Activated CD4-positive, CD25-positive, alpha-beta regulatory T cell treated with anti-CD3 and anti-CD28 coated beads, Interleukin-2, amount 50 U/mL, for 16 hours (primary cell): ENCODE measurements at regions not wholly inside any gene's neighbourhood (a gene's known extent, or its start where the extent isn't known, plus 50 kb on each side); places are given as distances from the start of the nearest gene placed in this dataset.
"Not testable (repeated sequence)": the region's sequence is repeated elsewhere in the genome, so short reads cannot be mapped to it uniquely, and the experiment has no call there.

Source experiments
- DNase-seq: peaks from one replicate; pipeline ENCODE4 v3.0.0-alpha.2; 2020; ENCODE audit warnings: low read depth, low spot score

DNA sequence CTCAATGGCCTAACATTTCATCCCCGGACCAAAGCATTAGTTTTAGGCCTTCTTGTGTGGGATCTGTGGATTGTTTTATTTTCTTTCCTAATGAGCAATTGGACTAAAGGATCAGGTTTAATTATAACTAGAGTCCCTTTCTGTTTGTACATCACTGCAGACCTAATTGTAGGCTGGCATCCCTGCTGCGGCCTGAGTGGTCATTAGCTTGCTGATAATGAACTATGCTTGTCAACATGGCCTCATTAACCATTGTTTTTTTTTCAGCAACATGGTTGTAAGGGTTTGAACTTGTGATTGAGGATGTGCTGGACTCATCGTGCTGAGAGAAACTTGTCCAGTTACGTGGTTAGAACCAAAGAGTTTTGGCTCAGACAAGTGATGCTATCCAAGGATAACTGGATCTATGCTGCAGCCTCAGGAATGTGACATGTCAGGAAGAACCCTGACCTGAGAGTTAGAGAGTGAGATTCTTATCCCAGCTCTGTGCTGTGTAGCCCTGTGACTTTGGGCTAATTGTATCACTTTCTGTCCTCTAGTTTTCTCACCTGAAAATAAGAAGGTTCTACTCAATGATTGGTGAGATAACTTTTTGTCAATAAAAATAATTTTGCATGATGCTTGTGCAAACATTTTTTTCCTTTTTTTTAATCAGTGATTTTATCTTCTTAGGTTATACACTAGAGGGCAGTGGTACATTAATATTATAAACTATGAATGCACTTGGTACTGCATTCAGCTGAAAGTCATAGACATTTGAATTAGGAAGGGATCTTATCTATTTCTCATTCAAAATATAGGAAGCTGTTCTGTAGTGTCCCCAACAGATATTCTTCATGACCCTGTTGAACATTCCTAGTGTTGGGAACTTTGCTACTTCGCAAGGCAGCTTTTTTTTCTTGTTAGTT, 140.9 kb downstream of the RNF144B start:
- DNase-seq = no peak

DNA sequence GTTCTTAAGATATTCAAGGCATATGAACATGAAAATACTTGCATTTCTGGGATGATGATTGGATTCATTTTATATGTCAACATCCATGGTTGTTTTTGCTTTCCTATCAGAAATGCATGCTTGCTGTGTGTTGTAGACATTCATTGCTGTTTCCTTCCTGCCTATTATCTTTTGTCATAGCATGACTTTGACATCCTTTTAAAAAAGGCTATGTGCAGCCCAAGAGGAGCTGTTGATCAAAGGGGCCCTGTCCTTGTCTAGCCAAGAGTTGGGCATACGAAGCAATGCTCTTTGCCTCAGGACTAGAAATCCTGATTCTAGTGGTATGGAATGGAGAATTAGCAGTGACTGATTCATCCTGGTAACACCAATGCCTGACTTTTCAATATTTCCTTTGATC, 143.1 kb downstream of the RNF144B start:
- DNase-seq = no peak

DNA sequence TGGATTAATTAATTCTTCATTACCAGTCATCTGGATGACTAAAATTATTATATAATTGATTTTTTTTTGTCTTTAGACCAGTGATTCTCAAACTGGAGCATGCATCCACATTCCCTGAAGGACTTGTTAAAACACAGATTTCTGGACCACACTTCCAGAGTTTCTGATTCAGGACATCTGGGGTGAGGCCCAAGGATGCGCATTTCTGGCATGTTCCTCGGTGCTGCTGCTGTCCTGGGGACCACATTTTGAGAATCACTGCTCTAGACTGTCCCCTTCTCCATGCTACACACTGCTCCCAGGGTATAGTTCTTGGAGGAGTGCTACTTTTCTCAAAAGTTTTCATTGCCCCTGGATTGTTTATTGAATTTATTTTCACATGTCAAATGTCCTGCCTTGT, 145.0 kb downstream of the RNF144B start:
- DNase-seq = no peak

DNA sequence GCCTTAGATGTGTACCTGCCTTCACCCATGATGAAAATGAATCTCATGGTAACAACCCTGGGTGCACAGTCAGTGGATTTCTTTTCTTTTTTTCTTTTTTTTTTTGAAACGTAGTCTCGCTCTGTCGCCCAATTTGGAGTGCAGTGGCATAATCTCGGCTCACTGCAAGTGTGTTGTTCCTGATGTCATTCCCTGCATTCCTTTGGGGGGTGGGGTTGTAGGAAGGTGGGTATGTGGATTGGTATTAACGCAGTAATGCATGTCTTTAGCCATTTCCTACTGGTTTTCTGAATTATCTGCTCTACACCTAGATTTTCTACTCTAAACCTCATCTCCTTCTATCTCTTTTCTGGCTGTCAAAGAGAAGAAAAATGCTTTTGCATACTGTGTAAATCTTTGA, 146.6 kb downstream of the RNF144B start:
- no peak for DNase-seq

DNA sequence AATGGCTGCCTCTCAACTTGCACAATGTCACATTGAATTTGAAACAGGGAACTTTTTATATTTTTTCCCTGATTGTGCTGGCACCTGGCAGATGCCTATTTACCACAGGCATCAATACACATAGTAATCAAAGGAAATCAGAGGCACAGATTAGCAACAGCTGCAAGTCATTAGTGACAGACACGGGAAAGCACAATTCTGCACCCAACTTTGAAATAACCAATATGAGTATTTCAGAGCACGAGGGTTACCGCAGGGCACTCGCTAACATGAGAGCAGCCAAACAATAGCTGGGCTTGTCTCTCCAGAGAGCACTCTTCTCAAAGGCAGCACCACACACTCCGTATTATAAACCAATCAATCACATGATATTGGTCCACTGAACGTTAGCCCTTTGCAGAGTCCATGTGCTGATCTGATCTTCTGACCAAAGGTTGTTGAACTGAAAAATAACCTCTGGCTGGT, 149.5 kb downstream of the RNF144B start:
- no peak for DNase-seq

DNA sequence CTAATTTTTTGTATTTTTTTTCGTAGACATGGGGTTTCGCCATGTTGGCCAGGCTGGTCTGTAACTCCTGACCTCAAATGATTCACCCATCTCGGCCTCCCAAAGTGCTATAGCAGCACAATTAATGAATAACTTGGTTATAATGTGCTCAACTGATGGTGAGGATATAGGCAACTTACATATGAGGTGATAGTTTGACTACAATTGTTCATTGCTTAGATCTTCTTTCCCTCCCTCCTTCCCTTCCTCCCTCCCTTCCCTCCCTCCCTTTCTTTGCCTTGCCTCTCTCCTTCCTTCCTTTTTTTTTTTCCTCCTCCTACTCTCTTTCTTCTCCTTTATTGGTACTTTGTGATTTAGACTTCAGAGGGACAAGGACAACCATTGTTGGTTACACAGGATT, 151.2 kb downstream of the RNF144B start:
- no peak for DNase-seq

DNA sequence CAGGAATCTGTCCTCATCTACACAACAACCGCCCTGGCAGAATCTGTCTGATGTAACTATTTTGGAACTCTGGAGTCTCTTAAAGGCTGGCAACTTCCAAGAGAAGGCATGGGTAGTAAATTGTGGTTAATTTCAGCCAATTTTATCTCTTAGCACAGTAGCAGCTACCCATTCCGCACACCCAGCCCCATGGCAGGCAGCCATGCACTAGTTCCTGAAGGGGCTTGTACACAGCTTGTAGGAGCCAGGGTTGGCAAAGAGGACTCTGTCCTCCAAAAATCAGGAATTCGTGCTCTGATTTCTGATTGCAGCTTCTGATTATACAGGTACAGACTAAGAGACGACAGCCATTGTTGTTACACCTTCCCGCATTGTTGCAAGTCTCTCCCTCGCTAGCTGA, 155.9 kb downstream of the RNF144B start:
- DNase-seq = no peak

DNA sequence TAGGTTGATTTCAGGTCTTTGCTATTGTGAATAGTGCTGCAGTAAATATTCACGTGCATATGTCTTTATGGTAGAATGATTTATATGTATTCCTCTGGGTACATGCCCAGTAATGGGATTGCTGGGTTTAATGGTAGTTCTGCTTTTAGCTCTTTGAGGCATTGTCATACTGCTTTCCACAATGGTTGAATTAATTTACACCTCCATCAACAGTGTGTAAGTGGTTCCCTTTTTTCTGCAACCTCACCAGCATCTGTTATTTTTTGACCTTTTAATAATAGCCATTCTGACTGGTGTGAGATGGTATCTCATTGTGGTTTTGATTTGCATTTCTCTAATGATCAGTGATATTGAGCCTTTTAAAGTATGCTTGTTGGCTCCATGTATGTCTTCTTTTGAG, 158.0 kb downstream of the RNF144B start:
- DNase-seq = not testable (repeated sequence)

DNA sequence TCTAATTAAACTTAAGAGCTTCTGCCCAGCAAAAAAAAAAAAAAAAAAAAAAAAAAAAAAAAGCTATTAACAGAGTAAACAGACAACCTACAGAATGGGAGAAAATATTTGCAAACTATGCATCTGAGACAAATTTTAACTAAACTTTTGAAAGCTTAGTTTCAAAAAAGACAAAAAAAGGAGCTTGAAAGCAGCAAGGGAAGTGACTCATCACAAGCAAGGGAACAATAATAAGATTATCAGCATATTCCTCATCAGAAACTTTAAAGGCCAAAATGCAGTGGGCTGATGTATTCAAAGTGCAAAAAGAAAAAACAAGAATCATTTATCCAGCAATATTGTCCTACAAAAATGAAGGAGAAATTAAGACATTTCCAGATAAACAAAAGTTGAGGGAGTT, 158.6 kb downstream of the RNF144B start:
- no peak for DNase-seq

DNA sequence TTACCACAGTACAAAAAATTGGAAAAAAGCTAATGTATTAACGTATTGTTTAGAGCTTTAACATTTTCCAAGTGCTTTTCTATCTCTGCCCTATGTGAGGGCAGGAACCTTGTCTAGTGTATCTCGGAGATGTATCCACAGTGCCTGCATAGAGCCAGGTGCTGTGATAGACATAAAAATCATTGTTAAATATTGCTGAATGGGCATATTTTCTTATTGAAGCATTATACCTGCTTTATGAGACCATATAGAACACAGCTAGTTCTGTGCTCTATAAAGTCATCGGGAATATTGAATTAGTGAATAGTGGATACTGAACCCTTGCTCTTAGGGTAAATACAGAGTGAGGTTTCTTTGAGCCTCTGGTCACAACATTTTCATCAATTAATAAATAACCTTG, 163.0 kb downstream of the RNF144B start:
- DNase-seq = no peak

DNA sequence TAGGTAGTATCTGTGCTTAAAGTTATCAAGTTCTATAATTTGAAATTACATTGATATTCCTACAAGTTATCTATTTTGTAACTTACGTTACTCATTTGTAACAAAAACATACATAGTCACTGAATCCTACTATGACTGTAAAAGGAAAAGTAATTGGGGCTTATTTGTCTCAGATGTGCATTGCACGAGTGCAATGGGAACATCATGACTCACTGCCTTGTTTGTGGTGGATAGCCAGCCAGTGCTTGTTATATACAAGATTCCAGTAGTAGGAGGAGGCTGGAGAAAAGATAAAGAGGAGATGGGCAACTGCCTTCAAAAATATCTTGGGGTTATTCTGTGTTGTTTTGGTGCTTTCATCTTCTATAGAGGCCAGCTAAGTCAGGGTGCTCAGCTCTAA, 164.1 kb downstream of the RNF144B start:
- no peak for DNase-seq

DNA sequence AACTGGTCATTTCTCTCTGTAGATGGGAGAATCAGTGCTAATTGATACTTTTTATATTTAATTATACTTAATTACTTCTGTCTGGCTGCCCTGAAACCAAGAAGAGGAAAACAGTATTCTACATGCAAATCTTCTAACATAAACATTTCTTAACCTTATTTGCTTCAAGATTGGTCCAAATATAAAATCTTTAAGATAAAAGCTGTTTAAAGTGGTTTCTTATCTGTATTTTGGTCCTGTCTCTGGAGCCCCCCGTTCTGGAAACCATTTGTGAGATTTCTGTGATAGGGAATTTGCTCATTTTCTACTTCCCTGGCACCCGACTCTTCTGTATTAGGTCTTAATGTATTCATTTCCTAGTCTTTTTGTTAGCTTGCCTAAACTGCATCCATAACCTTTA, 168.6 kb downstream of the RNF144B start:
- no peak for DNase-seq

DNA sequence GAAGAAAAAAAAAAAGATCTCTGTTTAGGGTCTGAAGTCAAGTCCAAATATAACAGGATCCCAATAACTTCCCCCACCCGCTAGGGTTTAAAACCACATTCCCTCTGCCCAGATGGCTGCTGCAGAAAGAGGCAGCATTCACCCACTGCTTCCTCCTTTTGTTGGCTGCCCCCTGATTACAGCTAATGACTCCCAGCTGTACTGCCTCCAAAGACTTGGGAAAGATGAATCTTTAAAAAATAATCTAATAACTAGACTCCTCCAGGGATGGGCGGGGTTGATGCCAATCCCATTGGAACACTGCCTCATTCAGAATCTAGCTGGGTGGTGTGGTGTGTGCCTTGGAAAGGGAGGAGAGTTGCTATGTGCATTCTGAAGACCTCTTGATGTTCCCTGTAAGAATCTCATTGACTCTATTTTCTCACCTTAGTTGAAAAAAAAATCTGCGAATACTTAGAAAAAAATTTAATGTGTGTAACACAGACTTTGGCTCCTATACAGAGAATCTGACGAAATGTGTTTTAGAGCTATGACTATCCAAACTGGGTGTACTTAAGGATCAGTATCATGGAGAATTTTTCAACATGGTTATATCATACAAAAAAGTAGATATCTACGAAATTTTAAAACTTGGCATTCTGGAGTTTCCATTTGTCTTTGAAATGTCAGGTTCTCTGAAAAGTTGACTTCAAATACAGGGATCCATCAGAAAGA, 174.0 kb downstream of the RNF144B start:
- no peak for DNase-seq

DNA sequence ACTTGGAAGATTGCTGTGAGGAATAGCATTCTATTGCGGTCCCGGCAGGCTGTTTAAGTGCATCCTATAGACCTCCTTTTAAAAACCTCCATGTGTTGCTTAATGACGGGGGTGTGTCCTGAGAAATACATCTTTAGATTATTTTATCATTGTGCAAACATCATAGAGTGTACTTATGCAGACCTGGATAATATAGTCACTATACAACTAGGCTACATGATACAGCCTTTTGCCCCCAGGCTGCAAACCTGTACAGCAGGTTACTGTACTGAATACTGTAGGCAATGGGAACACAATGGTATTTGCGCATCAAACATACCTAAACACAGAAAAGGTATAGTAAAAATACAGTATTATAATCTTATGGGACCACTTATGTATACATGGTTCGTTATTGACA, 175.6 kb downstream of the RNF144B start:
- DNase-seq = no peak

DNA sequence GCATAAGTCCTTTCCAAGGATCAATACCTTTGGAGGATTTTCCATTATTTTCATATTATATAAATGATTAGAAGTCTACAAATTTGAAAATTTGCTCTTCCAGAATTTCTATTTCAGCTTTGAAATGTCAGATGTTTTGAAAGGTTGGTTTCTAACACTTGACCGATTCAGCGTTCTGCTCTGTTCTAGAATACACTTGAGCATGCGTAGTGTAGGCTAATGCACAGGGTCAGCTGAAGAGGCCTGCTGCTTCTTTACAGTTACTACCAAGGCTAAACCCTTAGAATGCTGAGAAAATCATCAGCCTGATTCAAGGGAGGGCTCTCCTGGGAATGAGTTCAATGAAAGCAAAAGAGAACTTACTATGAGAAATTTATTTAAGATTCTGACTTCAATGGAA, 177.6 kb downstream of the RNF144B start:
- DNase-seq = no peak

DNA sequence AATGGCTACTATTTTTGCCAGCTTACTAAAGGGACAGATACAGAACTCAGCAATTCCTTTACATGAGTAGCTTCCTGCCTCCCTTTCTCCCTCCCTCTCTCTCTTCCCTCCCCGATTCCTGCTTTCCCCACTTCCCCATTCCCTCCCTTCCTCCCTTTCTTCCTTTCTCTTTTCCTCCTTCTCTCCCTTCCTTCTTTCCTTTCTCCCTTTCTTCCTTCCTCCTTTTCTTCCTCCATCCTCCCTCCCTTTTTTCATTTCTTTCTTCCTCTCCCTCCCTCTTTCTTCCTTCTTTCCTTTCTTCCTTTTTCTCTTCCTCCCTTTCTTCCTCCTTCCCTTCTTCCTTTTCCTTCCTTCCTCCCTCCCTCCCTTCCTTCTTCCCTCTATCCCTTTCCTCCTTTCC, 178.1 kb downstream of the RNF144B start:
- DNase-seq = no peak

DNA sequence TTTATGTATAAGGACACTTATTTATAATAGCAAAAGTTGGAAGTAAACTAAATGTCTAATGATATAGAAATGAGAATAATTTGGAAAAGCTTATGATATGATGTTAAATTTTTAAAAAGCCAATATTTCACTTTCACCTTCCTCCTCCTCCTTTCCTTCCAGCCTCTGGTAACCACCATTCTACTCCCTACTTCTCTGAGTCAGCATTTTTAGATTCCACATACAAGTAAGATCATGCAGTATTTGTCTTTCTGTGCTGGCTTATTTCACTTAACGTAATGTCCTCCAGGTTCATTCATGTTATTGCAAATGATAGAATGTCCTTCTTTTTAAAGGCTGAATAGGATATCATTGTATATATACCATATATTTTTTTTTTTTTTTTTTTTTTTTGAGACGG, 180.2 kb downstream of the RNF144B start:
- DNase-seq = no peak

DNA sequence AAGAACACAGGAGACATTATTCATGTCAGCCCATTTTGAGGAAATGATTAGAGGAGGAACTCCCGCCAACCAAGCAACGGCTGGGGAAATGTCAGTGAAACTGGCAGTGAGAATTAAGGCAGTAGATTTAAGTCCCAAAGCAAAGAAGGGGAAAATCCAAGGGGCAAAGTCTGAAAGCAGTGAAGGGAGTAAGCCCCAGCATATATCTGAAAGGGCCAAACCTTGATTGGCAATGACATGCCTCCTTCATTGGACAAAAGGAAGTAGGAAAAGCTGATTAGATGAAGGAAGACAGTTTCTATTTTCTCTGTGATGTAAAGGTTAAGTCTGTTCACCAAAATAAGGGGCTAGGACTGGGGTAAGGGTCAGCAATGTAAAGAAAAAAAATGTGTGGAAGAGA, 190.3 kb downstream of the RNF144B start:
- DNase-seq = no peak

DNA sequence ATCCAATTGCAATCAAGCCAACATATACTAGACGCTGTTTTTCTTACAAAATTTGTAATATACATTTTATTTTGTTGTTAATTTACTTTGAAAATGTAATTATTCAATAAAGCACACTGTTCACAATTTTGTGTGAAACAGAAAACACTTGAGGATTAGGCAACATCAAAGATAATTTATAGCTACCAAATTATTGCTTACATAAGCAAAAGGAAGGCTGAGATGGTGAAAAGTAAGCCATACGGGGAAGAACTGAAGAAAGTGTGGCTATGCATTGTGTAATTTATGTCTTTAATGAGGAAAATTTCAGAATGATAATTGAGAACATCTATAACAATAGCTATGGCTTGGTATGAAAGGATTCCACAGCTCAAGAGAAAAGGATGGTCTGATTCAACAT, 192.0 kb downstream of the RNF144B start:
- DNase-seq = no peak

DNA sequence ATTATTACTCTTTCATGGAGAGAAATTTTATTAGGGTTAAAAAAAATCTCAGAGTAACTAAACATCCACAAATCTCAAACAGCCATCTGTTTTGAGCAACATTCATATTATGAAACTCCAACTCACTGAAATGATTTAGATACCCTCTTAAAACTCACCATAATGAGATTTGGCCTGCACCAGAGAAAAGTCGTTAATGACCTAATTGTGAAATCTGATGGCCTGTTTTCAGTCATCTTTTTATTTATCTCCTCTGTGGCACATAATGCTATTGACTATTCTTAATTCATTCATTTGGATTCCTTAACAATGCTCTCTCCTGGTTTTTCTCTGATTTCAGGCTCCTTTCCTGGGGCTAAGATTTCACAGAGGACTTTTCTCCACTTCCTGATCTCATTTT, 192.7 kb downstream of the RNF144B start:
- DNase-seq = no peak

DNA sequence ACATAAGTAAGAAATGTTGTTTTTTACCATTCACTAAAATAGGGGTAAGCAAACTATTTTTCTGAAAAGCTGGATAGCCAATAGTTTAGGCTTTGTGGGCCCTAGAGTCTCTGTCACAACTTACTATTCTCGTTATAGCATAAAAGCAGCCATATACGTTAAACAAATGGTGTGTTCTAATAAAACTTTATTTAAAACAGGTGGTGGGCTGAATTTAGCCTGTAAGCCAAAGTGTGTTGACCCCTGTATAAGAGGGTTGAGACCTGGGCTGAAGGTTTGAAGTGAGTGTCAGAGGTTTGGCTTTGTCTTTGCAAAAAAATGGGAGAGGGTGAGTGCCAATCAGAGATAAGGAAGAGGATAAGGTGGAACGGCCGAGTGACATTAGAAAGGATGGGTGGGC, 197.2 kb downstream of the RNF144B start:
- DNase-seq = no peak

DNA sequence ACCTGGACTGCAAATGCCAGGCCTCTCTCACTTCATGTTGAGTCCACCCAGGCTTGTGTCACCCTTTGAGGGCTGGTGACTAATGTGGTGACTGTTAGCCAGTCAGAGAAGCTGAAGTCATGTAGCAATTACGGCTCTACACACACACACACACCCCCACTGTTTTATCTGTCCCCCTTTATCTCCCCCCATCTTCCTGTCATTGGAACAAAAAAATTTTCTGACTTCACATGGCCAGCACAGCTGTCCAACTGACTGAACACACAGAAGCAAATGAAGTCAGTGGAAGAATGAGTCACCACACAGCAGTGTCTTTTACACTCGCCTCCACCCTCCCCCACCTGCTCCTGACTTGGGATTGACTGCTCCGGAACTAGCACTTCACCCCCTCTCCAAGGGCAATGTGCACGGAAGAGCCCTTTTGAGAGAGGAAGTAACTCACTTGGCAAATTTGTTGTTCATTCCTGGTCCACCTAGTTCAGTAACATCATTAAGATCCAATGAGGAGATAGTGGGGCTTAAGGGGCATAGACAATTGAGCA, 198.0 kb downstream of the RNF144B start:
- no peak for DNase-seq

DNA sequence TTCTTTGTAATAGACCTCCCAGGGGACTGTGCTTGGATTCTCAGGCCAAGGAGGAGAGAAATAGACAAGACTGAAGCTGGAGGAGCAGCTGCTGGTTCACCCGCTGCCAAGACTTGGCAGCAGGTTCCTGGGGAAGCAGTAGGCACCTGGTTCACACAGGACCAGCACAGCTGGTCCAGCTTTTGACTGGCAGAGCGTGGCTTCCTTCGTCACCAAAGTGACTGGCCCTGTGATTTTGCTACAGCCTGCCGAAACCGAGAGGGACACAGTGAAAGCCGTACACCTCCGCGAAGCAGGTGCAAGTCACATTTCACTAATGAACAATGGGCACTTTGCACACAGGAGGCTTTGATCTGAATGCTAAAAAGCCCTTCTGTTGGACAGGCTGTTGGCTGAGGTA, 199.0 kb downstream of the RNF144B start:
- DNase-seq = no peak
